ENCODE measurements at regions not wholly inside any gene's neighbourhood (a gene's known extent, or its start where the extent isn't known, plus 50 kb on each side); places are given as distances from the start of the nearest gene placed in this dataset.

- H3K9me3 Mint-ChIP-seq (ENCODE audit: low read depth, unreplicated experiment) = no peaks in the 10 kb centered on the region
- H3K27me3 Mint-ChIP-seq (ENCODE audit: unreplicated experiment) = no peaks in the 10 kb centered on the region
- intact Hi-C loops (cut with micrococcal nuclease; ENCODE audit: unreplicated experiment) = no loop called here
- BruUV-seq (replicated peaks) = no TSS peak
- H3K36me3 Mint-ChIP-seq (ENCODE audit: insufficient read depth, unreplicated experiment) = no peaks in the 10 kb centered on the region
- no peak overlapping the region for H3K4me3 Mint-ChIP-seq (ENCODE audit: low read depth, unreplicated experiment)
- no peaks in the 10 kb centered on the region for H3K4me1 Mint-ChIP-seq (ENCODE audit: low read depth, unreplicated experiment)
- no peak overlapping the region for H3K27ac Mint-ChIP-seq (ENCODE audit: unreplicated experiment)
- TF ChIP-seq CTCF (IDR thresholded peaks at IDR 0.05; ENCODE audit: unreplicated experiment) = no peak
- DNase-seq = no peak
- CTCF ChIA-PET = interaction anchor here (0.6 kb wide), 1 partner anchor 586 kb away, joined by 5 read pairs; no protein-coding TSS in a partner anchor
These were observed 740.9 kb downstream of the FRK start for GRCh38 chr6:115319823-115320222.

GRCh38 chr6:115310156-115310555, 750.5 kb downstream of the FRK start:
- Mint-ChIP-seq H3K4me3 (ENCODE audit: low read depth, unreplicated experiment) (no peak overlapping the region), H3K27ac (ENCODE audit: unreplicated experiment) (no peak overlapping the region), H3K4me1 (ENCODE audit: low read depth, unreplicated experiment) (no peaks in the 10 kb centered on the region), H3K27me3 (ENCODE audit: unreplicated experiment) (no peaks in the 10 kb centered on the region), H3K9me3 (ENCODE audit: low read depth, unreplicated experiment) (peaks cover 12% of the 10 kb centered on the region), H3K36me3 (ENCODE audit: insufficient read depth, unreplicated experiment) (no peaks in the 10 kb centered on the region)
- intact Hi-C loops (cut with micrococcal nuclease; ENCODE audit: unreplicated experiment) = no loop called here
- CTCF ChIA-PET = no interaction called here
- DNase-seq = no peak
- TF ChIP-seq CTCF (IDR thresholded peaks at IDR 0.05; ENCODE audit: unreplicated experiment) = no peak
- BruUV-seq (replicated peaks) = no TSS peak

GRCh38 chr6:115302731-115303130, 758.0 kb downstream of the FRK start:
- CTCF ChIA-PET = interaction anchor here (0.6 kb wide), 1 partner anchor 10 kb away, joined by 3 read pairs; no protein-coding TSS in a partner anchor
- no peak overlapping the region for H3K27ac Mint-ChIP-seq (ENCODE audit: unreplicated experiment)
- H3K9me3 Mint-ChIP-seq (ENCODE audit: low read depth, unreplicated experiment) = peaks cover 2% of the 10 kb centered on the region
- H3K4me1 Mint-ChIP-seq (ENCODE audit: low read depth, unreplicated experiment) = no peaks in the 10 kb centered on the region
- no peak for TF ChIP-seq CTCF (IDR thresholded peaks at IDR 0.05; ENCODE audit: unreplicated experiment)
- BruUV-seq (replicated peaks) = no TSS peak
- DNase-seq = no peak
- intact Hi-C loops (cut with micrococcal nuclease; ENCODE audit: unreplicated experiment) = no loop called here
- no peaks in the 10 kb centered on the region for H3K27me3 Mint-ChIP-seq (ENCODE audit: unreplicated experiment)
- no peak overlapping the region for H3K4me3 Mint-ChIP-seq (ENCODE audit: low read depth, unreplicated experiment)
- no peaks in the 10 kb centered on the region for H3K36me3 Mint-ChIP-seq (ENCODE audit: insufficient read depth, unreplicated experiment)

- H3K27me3 Mint-ChIP-seq (ENCODE audit: unreplicated experiment) = no peaks in the 10 kb centered on the region
- no TSS peak for BruUV-seq (replicated peaks)
- H3K9me3 Mint-ChIP-seq (ENCODE audit: low read depth, unreplicated experiment) = peaks cover 9% of the 10 kb centered on the region
- H3K4me1 Mint-ChIP-seq (ENCODE audit: low read depth, unreplicated experiment) = no peaks in the 10 kb centered on the region
- no peak for TF ChIP-seq CTCF (IDR thresholded peaks at IDR 0.05; ENCODE audit: unreplicated experiment)
- intact Hi-C loops (cut with micrococcal nuclease; ENCODE audit: unreplicated experiment) = no loop called here
- DNase-seq = no peak
- CTCF ChIA-PET = no interaction called here
- H3K36me3 Mint-ChIP-seq (ENCODE audit: insufficient read depth, unreplicated experiment) = no peaks in the 10 kb centered on the region
- no peak overlapping the region for H3K27ac Mint-ChIP-seq (ENCODE audit: unreplicated experiment)
- H3K4me3 Mint-ChIP-seq (ENCODE audit: low read depth, unreplicated experiment) = no peak overlapping the region
These were observed 773.2 kb downstream of the FRK start for GRCh38 chr6:115287467-115287866.

Measured in Calu3 (cell line).